GM18511 (cell line): ENCODE measurements at regions not wholly inside any gene's neighbourhood (a gene's known extent, or its start where the extent isn't known, plus 50 kb on each side); places are given as distances from the start of the nearest gene placed in this dataset.
"Not testable (repeated sequence)": the region's sequence is repeated elsewhere in the genome, so short reads cannot be mapped to it uniquely, and the experiment has no call there.

Source experiments
- ATAC-seq: cut with Tn5 transposase; IDR thresholded peaks from one replicate; pipeline ENCODE4 v1.9.1; 2021; ENCODE audit warnings: mild to moderate bottlenecking, moderate library complexity; ENCODE audit not compliant: unreplicated experiment

DNA sequence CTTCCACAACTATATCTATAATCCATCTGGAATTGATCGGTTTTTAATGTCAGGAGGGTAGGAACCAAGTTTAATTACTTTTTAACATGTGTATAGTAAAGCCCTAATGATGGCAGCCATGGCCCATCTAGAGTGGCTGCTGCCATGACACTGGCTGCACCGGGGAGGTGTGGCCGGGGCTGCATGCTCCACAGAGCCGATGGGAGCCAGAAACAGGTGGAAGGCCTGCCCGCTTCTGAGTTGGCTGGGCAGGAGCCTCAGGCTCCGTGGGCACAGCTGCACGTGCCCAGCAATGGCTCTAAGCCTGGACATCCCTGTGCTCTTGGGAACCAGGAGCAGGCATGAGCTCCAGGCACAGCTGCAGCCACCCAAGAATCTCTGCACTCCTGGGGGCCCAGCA lies 73.0 kb downstream of the GBP6 start:
- no peak for ATAC-seq

DNA sequence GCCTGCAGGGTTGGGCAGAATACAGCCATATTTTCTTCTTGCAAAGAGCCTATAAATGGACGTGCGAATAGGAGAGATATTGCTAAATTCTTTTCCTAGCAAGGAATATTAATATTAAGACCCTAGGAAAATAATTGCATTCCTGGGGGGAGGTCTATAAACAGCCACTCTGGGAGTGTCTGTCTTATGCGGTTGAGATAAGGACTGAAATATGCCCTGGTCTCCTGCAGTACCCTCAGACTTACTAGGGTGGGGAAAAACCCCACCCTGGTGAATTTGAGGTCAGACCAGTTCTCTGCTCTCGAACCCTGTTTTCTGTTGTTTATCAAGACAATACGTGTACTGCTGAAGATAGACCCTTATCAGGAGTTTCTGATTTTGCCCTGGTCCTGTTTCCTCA lies 74.4 kb downstream of the GBP6 start:
- not testable (repeated sequence) for ATAC-seq

DNA sequence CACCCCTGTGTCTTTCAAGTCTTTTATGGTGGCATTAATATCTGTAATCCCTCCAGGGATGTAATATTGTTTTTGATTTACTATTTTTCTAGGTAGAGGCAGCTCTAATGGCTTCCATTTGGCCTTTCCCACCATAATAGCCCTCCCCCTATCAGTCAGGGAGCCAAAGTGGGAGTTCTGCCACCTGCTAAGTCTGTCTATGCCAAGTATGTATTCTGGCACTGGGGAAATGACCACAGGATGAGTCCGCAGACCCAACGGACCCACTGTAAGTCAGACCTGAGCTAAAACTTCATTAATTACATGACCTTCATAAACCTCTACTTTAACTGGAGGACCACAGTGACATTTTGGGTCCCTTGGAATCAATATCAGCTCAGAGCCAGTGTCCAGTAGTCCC lies 77.1 kb downstream of the GBP6 start:
- ATAC-seq, result no peak

DNA sequence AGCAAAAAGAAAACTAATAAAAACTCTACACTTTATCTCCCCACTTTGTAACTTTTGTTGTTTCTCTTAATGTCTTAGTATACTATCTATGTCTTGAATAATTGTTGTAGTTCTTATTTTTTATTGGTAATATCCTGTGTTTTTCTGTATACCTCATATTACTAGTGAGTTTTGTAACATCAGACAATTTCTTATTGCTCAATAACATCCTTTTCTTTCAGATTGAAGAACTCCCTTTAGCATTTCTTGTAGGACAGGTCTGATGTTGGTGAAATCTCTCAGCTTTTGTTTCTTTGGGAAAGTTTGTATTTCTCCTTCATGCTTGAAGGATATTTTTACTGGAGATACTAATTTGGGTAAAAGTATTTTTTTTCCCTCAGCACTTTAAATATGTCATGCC lies 79.8 kb upstream of the LRRC8B start:
- no peak for ATAC-seq

DNA sequence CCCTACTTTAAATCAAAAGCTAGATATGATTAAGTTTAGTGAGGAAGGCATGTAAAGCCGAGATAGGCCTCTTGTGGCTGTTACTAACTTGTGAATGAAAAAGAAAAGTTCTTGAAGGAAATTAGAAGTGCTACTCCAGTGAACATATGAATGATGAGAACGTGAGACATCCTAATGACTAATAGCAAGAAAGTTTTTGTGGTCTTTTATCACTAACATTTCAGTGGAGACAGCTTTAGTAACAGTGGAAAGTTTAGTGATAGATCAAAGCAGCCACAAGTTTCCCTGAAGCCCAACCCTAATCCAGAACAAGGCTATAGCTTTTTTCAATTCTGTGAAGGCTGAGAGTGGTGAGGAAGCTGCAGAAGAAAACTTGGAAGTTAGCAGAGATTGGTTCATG lies 73.6 kb upstream of the LRRC8B start:
- ATAC-seq, result peak; percentile 73

DNA sequence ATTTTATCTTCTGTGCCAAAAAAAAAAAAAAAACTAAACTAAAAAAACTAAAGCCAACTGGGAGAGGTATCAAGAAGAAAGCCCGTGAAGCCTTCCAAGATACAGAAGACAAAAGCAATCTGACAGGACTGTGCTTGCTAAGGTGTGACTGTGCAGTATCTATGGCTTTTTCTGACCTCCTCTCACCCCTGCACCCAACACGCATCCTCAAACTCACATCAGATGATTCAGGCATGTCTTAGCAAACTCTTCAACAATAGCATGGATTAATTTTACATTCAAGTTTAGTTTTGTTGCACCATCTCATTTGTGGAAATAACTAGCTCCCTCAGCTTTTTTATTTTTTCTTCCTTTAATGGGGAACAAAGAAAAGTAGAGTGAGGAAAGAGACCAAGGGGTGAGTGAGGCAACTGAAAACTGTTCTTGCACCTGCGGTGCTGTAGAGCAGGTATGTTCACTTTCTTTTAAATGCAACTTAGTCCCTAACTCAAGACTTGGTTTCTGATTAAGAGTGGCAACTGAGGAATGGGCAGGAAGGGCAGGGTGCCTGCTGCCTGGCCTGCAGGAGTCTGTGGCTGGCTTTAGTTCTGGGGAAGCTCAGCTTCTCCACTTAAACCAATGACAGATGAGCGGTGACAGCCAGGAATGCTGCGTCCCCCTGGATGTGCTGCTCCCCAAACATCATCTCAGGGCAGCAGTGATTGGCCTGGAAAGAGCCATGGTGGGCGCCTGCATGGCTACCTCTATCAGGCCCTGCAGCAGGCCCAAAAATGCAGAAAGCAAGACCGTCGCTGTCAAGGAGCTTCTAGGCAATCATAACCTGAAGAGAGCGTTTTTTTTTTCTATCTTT lies 71.3 kb upstream of the LRRC8B start:
- ATAC-seq, result no peak

DNA sequence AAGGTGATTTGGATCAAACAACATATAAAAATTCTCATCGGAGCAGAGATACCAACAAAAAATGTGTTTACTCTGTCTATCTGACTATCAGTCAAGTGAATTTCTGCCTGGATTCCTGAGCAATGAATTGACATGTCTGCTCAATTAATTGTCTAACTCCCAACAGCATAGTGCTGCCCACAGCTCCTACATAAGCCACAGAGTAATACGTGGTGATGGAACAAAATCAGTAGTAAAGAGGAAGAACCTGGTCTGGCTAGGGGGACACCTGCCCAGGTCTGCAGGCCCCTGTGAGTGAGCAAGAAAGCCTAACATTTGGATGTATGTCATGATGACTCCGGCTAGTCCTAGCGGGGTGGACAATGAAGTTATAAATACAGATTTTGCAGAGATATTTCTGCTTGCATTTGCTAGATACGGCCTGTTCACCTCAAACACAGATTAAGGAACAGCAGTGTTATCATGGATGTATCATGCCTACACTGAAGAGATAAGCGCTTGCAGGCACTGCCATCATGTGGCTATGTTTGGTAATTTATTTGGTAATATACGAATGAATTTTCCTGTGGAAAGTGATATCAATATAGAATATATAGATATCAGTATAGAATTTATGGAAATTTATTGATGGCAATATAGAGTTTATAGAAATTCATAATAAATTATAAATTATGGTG lies 69.6 kb upstream of the LRRC8B start:
- ATAC-seq, result peak; percentile 54

DNA sequence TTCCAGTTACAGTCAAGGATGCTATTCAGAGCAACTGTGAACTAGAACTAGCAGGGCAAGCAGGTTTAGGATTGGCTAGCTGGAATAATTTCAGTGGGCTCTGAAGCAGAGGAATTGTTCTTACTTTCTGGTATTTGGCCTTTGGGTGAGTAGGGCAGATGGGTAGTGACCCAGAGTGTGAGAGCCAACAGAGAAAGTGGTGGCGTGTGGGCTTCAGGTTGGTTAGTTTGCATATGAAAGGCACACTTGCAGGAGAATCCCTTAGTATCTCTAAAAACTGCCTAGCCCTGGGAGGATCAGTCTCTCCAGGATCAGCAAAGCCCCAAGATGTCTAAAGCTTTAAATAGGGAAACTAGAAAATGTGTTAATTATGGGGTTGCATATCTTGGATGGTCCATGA lies 67.6 kb upstream of the LRRC8B start:
- ATAC-seq, result no peak

DNA sequence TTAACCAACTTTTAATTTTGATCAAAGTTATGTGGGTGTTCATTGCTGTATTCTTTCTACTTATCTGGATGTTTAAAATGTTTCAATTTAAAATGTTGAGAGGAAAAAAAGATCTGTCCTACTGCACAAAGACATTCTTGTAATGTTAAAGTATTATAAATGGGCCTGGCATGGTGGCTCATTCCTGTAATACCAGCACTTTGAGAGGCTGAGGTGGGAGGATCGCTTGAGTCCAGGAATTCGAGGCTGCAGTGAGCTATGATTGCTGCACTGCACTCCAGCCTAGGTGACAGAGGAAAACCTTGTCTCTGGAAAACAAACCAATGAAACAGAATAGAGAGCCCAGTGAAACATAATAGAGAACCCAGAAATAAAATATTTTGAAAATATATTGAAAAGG lies 65.5 kb upstream of the LRRC8B start:
- no peak for ATAC-seq

DNA sequence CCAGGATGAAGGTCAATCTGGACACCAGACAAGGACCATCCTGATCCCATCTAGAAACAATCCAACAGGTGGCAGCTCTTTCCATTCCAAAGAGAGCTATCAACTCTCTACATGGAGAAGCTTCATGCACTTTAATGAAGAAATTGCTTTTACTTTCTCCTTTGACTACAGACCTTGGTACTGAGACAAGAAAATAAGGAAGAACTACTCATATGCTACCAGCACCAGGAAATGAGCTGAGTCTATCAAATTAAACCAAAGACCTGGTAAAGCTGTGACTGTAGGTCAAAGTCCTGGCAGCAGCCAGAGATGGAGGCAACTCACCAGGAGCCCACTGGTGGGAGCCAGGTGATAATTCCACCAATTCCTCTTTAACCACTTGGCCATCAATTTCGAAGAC lies 64.3 kb upstream of the LRRC8B start:
- no peak for ATAC-seq

DNA sequence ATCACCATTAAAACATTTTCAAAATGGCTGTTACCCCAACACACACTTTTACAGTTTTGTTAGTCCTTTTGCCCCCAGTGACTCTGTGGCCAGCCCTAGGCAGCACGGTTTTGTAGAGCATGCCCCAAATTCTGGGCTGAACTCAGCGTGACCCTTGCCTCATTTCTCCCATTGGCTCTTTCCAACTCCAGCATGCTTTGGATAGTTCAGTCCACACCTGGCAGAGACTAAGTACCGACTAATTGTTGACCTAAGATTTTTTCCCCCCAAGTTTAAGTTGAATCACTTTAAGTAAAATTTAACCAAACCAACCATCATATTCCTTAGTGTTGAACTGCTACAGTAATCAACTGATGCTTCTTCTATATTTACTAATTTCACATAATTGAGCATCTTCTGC lies 62.4 kb upstream of the LRRC8B start:
- no peak for ATAC-seq

DNA sequence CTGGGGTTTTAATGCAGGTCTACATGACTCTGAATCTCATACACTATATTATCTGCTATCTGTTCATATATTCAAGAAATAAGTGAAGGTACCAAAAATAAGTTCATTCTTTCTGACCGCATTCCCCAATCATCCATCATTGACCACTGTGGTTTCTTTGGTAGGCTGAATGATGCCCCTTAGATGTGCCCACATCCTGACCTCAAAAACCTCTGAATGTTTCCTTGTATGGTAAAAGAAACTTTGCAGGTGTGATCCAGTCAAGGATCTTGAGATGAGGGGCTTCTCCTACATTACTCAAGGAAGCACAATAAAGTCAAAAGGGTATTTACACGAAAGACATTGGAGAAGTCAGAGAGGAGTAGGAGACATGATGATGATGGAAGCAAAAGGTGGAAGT lies 60.6 kb upstream of the LRRC8B start:
- ATAC-seq, result no peak

DNA sequence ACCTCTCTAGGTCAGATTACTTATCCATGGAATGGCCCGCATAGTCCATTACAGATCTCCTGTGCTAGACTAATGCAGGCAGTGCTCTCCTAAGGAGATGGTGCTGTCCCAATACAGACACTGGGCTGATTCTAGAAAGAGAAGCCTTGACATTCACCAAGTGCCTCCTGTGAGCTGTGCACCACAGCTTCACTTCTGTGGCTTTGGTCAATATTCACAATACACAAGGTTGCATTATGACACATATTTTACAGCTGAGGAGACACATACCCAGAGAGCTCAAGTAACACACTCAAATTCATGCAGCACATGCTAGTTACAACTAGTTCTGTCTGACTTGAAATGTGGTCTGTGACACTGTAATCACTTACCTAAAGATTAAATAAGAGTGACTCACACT lies 59.4 kb upstream of the LRRC8B start:
- ATAC-seq, result peak; percentile 68

DNA sequence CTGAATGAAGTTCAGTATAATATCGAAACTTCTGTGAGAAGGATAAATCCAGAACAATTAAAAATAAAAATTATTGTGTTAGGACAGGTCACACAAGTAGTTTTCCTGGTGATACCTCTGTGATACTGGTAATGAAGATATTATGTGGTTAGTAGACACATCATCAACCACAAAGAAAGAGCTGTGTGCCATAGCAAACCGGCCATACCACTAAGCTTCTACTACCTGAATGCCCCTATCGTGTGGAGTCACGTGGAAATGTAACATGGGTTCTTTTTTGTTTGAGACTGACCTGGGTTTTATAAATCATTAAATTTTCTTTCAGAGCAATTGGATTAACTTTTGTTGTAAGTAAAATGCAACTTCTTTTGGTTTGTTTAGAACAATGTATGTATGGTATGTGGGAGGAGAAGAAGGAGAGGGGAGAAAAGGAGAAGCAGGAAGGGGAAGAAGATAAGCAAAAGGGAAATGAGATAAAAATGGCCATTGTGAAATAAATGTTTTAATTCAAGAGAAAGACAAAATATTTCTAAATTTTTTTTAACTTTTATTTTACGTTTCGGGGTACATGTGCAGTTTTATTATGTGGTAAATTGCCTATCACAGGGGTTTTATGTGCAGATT lies 58.2 kb upstream of the LRRC8B start:
- ATAC-seq, result no peak

DNA sequence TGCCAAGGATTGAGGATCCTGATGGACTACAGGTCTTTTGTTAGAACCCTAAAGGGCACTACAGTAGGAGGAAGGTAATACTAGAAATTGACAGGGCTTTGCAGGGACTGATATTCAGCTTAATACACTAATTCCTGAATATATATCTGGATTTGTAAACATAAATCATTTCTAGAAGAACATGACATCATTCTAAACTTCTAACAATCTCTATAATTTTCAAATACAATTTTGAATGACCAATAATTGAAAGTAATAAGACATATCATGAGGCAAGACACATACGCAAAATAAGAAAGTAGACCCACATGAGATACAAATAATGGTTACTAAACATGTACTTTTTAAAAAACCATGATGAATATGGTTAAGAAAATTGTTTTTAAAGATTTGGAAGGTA lies 52.4 kb upstream of the LRRC8B start:
- ATAC-seq, result no peak

DNA sequence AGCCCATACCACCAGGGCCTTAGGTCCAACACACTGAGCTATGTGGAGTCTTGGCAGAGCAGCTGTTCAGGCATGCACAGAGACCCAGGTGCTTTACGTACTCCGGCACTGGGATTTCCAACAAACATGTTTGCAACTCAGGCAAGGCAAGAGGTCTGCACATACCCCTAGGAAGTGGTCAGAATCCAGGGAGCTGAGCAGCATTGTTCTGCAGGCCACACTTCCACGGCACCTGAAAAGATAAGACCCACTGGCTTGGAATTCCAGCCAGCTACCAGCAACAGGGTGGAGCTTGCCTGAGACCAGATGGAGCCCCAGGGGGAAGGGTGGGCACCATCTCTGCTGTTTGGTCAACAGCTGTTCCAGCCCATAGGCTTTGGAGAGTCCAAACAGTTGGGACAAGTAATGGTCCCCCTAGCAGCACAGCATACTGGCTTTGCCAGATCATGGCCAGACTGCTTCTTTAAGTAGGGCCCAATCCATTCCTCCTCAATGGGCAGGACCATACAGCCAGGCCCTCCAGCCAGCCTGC lies 51.7 kb upstream of the LRRC8B start:
- no peak for ATAC-seq
